ENCODE measurements at regions not wholly inside any gene's neighbourhood (a gene's known extent, or its start where the extent isn't known, plus 50 kb on each side); places are given as distances from the start of the nearest gene placed in this dataset.
"Not testable (repeated sequence)": the region's sequence is repeated elsewhere in the genome, so short reads cannot be mapped to it uniquely, and the experiment has no call there.

- DNase-seq = no peak
Measured at GRCh38 chr9:99488131-99489059, 266.3 kb downstream of the SEC61B start.

- DNase-seq = no peak
Measured at GRCh38 chr9:99489060-99489413, 267.0 kb downstream of the SEC61B start.

GRCh38 chr9:99490729-99491128, 268.6 kb downstream of the SEC61B start:
- DNase-seq = no peak

- DNase-seq = no peak
Measured at GRCh38 chr9:99491408-99492158, 269.5 kb downstream of the SEC61B start.

GRCh38 chr9:99497641-99498040, 275.6 kb downstream of the SEC61B start:
- DNase-seq = no peak

- DNase-seq = not testable (repeated sequence)
Measured at GRCh38 chr9:99498979-99499378, 276.9 kb downstream of the SEC61B start.

- no peak for DNase-seq
Measured at GRCh38 chr9:99505936-99506335, 283.9 kb downstream of the SEC61B start.

- no peak for DNase-seq
Measured at GRCh38 chr9:99506747-99507348, 284.8 kb downstream of the SEC61B start.

GRCh38 chr9:99509065-99509745, 287.1 kb downstream of the SEC61B start:
- no peak for DNase-seq

GRCh38 chr9:99509900-99510535, 287.9 kb downstream of the SEC61B start:
- no peak for DNase-seq

GRCh38 chr9:99511723-99512122, 289.6 kb downstream of the SEC61B start:
- DNase-seq = no peak

- no peak for DNase-seq
Measured at GRCh38 chr9:99513441-99514112, 291.5 kb downstream of the SEC61B start.

- DNase-seq = no peak
Measured at GRCh38 chr9:99515093-99515492, 293.0 kb downstream of the SEC61B start.

- DNase-seq = no peak
Measured at GRCh38 chr9:99515895-99516656, 294.0 kb downstream of the SEC61B start.

- no peak for DNase-seq
Measured at GRCh38 chr9:99516657-99517049, 294.6 kb downstream of the SEC61B start.

GRCh38 chr9:99523838-99524237, 297.8 kb upstream of the NR4A3 start:
- no peak for DNase-seq

GRCh38 chr9:99531313-99531712, 290.4 kb upstream of the NR4A3 start:
- no peak for DNase-seq

- no peak for DNase-seq
Measured at GRCh38 chr9:99533421-99533820, 288.3 kb upstream of the NR4A3 start.

- no peak for DNase-seq
Measured at GRCh38 chr9:99537996-99538395, 283.7 kb upstream of the NR4A3 start.

- no peak for DNase-seq
Measured at GRCh38 chr9:99544526-99544925, 277.2 kb upstream of the NR4A3 start.

- DNase-seq = no peak
Measured at GRCh38 chr9:99549441-99549840, 272.2 kb upstream of the NR4A3 start.
